Vagina (tissue), 2 donors: ENCODE measurements at regions not wholly inside any gene's neighbourhood (a gene's known extent, or its start where the extent isn't known, plus 50 kb on each side); places are given as distances from the start of the nearest gene placed in this dataset.

Experiments
- POLR2A ChIP-seq, 2 donors: fragments of 450-650 bp; IDR thresholded peaks; one replicate each; pipeline ENCODE4 v1.6.1; 2017; ENCODE audit warnings: antibody characterized with exemption in 2 of 2, mild to moderate bottlenecking in 2 of 2, moderate library complexity in 2 of 2
- TF ChIP-seq, protein P1 (sequence below), 3 experiments: fragments of 450-650 bp in 2 of 3; fragments of 200-600 bp in 1 of 3; sonication (generic) in 1 of 3; IDR thresholded peaks; one replicate each; pipeline ENCODE4 v1.5.1; 2017 to 2019; ENCODE audit warnings: antibody characterized with exemption in 3 of 3, mild to moderate bottlenecking in 2 of 3, moderate library complexity in 2 of 3

DNA sequence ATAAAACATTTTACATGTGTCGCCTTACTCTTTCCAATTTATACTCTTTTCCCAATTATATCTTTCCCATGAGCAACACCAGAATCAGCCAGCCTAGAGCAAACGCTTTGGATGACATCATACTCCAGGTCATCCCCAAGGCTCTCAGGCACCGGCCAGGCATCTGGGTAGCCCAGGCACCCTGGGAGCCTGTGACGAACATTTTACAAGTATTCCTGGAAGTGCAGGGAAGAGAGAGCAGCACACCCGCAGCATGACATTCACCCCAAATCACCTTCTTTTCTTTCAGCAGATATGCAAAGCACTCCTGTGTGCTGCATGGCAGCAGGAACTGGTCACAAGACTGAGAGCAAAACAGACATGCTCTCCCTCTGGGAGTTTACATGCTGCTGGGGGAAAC lies 75.7 kb upstream of the SMIM23 start:
- TF ChIP-seq POLR2A (IDR thresholded peaks at IDR 0.05) = no peak
- TF ChIP-seq, protein P1, sequence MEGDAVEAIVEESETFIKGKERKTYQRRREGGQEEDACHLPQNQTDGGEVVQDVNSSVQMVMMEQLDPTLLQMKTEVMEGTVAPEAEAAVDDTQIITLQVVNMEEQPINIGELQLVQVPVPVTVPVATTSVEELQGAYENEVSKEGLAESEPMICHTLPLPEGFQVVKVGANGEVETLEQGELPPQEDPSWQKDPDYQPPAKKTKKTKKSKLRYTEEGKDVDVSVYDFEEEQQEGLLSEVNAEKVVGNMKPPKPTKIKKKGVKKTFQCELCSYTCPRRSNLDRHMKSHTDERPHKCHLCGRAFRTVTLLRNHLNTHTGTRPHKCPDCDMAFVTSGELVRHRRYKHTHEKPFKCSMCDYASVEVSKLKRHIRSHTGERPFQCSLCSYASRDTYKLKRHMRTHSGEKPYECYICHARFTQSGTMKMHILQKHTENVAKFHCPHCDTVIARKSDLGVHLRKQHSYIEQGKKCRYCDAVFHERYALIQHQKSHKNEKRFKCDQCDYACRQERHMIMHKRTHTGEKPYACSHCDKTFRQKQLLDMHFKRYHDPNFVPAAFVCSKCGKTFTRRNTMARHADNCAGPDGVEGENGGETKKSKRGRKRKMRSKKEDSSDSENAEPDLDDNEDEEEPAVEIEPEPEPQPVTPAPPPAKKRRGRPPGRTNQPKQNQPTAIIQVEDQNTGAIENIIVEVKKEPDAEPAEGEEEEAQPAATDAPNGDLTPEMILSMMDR (IDR thresholded peaks at IDR 0.05) = no peak
